ENCODE measurements at regions not wholly inside any gene's neighbourhood (a gene's known extent, or its start where the extent isn't known, plus 50 kb on each side); places are given as distances from the start of the nearest gene placed in this dataset.
"Not testable (repeated sequence)": the region's sequence is repeated elsewhere in the genome, so short reads cannot be mapped to it uniquely, and the experiment has no call there.

GRCh38 chr5:83410319-83410718, 61.2 kb upstream of the VCAN start:
- TF ChIP-seq GABPA (IDR thresholded peaks at IDR 0.05; ENCODE audit: borderline replicate concordance, insufficient read depth, low read length); POLR2AphosphoS5 (IDR thresholded peaks at IDR 0.05; ENCODE audit: low read depth, low read length); CTCF (IDR thresholded peaks at IDR 0.05; ENCODE audit: control extremely low read depth in 1 of 3, insufficient read depth in 1 of 3, low read depth in 1 of 3, low read length in 3 of 3); CEBPB (IDR thresholded peaks at IDR 0.05; ENCODE audit: low read depth, low read length); SUZ12 (IDR thresholded peaks at IDR 0.05; ENCODE audit: low read length); BRCA1 (IDR thresholded peaks at IDR 0.05; ENCODE audit: low read depth, low read length): not testable (repeated sequence)
